Endothelial cell of umbilical vein (primary cell): ENCODE measurements at regions not wholly inside any gene's neighbourhood (a gene's known extent, or its start where the extent isn't known, plus 50 kb on each side); places are given as distances from the start of the nearest gene placed in this dataset.

Experiments used
- BruUV-seq: library from RNA; stranded (reverse); fragments of 400-500 nt; replicated peaks from 2 replicates; lab custom pipeline; 2021; lab: Mats Ljungman, UMichigan
- CTCF ChIA-PET: fragments of 300-600, 350-600 bp; sonication (Branson Sonifier 250); formaldehyde crosslinking; loops from one replicate; lab custom pipeline; 2021; ENCODE audit warnings: antibody characterized with exemption, inconsistent platforms; lab: Charles Lee
- POLR2A ChIA-PET: fragments of 300-600, 350-600 bp; sonication (Branson Sonifier 250); formaldehyde crosslinking; loops from one replicate; lab custom pipeline; 2021; ENCODE audit warnings: antibody characterized with exemption, inconsistent platforms; lab: Charles Lee
- DNase-seq: peaks from one replicate; pipeline ENCODE4 v3.0.0-alpha.2; 2011; ENCODE audit warnings: low read depth, low spot score
- FAIRE-seq: peaks from 2 replicates; lab custom pipeline; 2011; peaks lifted over from hg19 to GRCh38; lab: Jason Lieb, UNC
- H2AFZ ChIP-seq: 2 replicates; pipeline ENCODE4 v1.6.0; 2012; ENCODE audit warnings: low read depth, low read length, control low read depth, inconsistent platforms
- H3K27ac ChIP-seq: 2 replicates; pipeline ENCODE4 v1.5.1; 2011; ENCODE audit warnings: low read depth, mild to moderate bottlenecking, control low read depth, low read length, moderate library complexity; ENCODE audit not compliant: insufficient read depth
- H3K27me3 ChIP-seq, 2 experiments: 2 replicates each; pipeline versions ENCODE4 v1.6.0 to v1.6.1; 2011; ENCODE audit warnings: low read length in 2 of 2, mixed read lengths in 1 of 2; ENCODE audit not compliant: control insufficient read depth in 2 of 2, insufficient read depth in 2 of 2
- H3K36me3 ChIP-seq, 2 experiments: 2 replicates in 1 of 2; 3 replicates in 1 of 2; pipeline ENCODE4 v1.5.1; 2011; ENCODE audit warnings: low read length in 2 of 2, mild to moderate bottlenecking in 1 of 2, moderate library complexity in 1 of 2; ENCODE audit not compliant: control insufficient read depth in 2 of 2, insufficient read depth in 2 of 2; ENCODE audit errors: extremely low read depth in 1 of 2
- H3K4me1 ChIP-seq: 3 replicates; pipeline ENCODE4 v1.5.1; 2011; ENCODE audit warnings: mild to moderate bottlenecking, low read length; ENCODE audit not compliant: control insufficient read depth, insufficient read depth; ENCODE audit errors: extremely low read depth
- H3K4me2 ChIP-seq: 2 replicates; pipeline ENCODE4 v1.6.1; 2011; ENCODE audit warnings: low read length, control low read depth, mixed read lengths; ENCODE audit not compliant: insufficient read depth
- H3K4me3 ChIP-seq, 3 experiments: fragments of 200-600 bp in 1 of 3; sonication (generic), shearing (Covaris generic) in 1 of 3; replicated peaks in 1 of 3; 2 replicates each; pipeline ENCODE4 v1.5.1; 2011 to 2016; ENCODE audit warnings: control low read depth in 3 of 3, low read length in 3 of 3, mild to moderate bottlenecking in 2 of 3, inconsistent platforms in 1 of 3, low read depth in 1 of 3, moderate library complexity in 1 of 3; ENCODE audit not compliant: insufficient read depth in 1 of 3
- H3K79me2 ChIP-seq: 2 replicates; pipeline ENCODE4 v1.6.0; 2012; ENCODE audit warnings: low read length, inconsistent platforms; ENCODE audit not compliant: control insufficient read depth, insufficient read depth
- H3K9ac ChIP-seq: replicated peaks from 2 replicates; pipeline ENCODE3; 2011; ENCODE audit warnings: low read length, control low read depth; ENCODE audit not compliant: insufficient read depth; ENCODE audit errors: extremely low read depth
- H3K9me1 ChIP-seq: replicated peaks from 3 replicates; pipeline ENCODE4 v1.6.0; 2011; ENCODE audit warnings: mild to moderate bottlenecking, low read length; ENCODE audit not compliant: control insufficient read depth, insufficient read depth; ENCODE audit errors: extremely low read depth
- H3K9me3 ChIP-seq: replicated peaks from 2 replicates; pipeline ENCODE4 v1.5.1; 2012; ENCODE audit warnings: low read length, inconsistent platforms; ENCODE audit not compliant: control insufficient read depth, insufficient read depth
- H4K20me1 ChIP-seq: replicated peaks from 2 replicates; pipeline ENCODE3; 2011; ENCODE audit warnings: mild to moderate bottlenecking, low read length; ENCODE audit not compliant: control insufficient read depth, insufficient read depth; ENCODE audit errors: extremely low read depth
- CTCF ChIP-seq, 2 donors: IDR thresholded peaks; 1 replicate in 1 of 2; 2 replicates in 1 of 2; pipeline ENCODE4 v1.5.1; 2011; ENCODE audit warnings: low read length in 2 of 2, mild to moderate bottlenecking in 2 of 2, moderate library complexity in 2 of 2, control low read depth in 1 of 2, inconsistent platforms in 1 of 2, low read depth in 1 of 2; ENCODE audit not compliant: insufficient read depth in 1 of 2; ENCODE audit errors: extremely low read depth in 1 of 2
- EZH2 ChIP-seq: IDR thresholded peaks from 2 replicates; pipeline ENCODE4 v1.6.1; 2012; ENCODE audit warnings: borderline replicate concordance, low read depth, mild to moderate bottlenecking, moderate library complexity, low read length, inconsistent platforms; ENCODE audit not compliant: severe bottlenecking
- FOS ChIP-seq: IDR thresholded peaks from 2 replicates; pipeline ENCODE4 v1.6.1; 2011; ENCODE audit warnings: mild to moderate bottlenecking, low read length, moderate library complexity, borderline replicate concordance; ENCODE audit not compliant: insufficient read depth
- GATA2 ChIP-seq: IDR thresholded peaks from 2 replicates; pipeline ENCODE4 v1.7.0; 2011; ENCODE audit warnings: low read depth, mild to moderate bottlenecking, moderate library complexity, mixed read lengths, low read length; ENCODE audit not compliant: insufficient read length, insufficient read depth
- JUN ChIP-seq: IDR thresholded peaks from 2 replicates; pipeline ENCODE4 v1.6.1; 2011; ENCODE audit warnings: borderline replicate concordance, low read depth; ENCODE audit not compliant: insufficient read length, insufficient read depth
- MAX ChIP-seq: IDR thresholded peaks from 2 replicates; pipeline ENCODE4 v1.6.1; 2011; ENCODE audit not compliant: insufficient read depth, insufficient read length
- MYC ChIP-seq: IDR thresholded peaks from one replicate; pipeline ENCODE4 v1.6.1; 2011; ENCODE audit warnings: mild to moderate bottlenecking, low read depth, low read length
- POLR2A ChIP-seq: IDR thresholded peaks from 2 replicates; pipeline ENCODE4 v1.6.1; 2012; ENCODE audit warnings: low read depth, mild to moderate bottlenecking, control low read depth, low read length
- POLR2AphosphoS5 ChIP-seq: IDR thresholded peaks from 2 replicates; pipeline ENCODE4 v1.6.1; 2012; ENCODE audit warnings: low read depth, mild to moderate bottlenecking, control low read depth, low read length, moderate library complexity; ENCODE audit not compliant: insufficient read depth
- dilution Hi-C: fragments of 300-500 bp; cut with MboI; formaldehyde crosslinking; loops from one replicate; pipeline ENCODE4 v1.15.0; 2019; ENCODE audit warnings: low sequenced_read_pairs; ENCODE audit not compliant: extremely low pct_ligation_motif_present
- intact Hi-C: fragments of 100-400 bp; cut with micrococcal nuclease; formaldehyde crosslinking; loops from one replicate; pipeline ENCODE4 v1.10.0; 2022

GRCh38 chr18:22560275-22560610 is 142.5 kb upstream of the CTAGE1 start:
- FAIRE-seq (no peak), DNase-seq (peak; percentile 71)
- no peaks in the 10 kb centered on the region for H3K27me3 ChIP-seq
- H4K20me1 ChIP-seq = no peaks in the 10 kb centered on the region
- peak overlapping the region; percentile 14 for H2AFZ ChIP-seq
- CTCF ChIA-PET = interaction anchor here (0.7 to 8.7 kb wide), 6 partner anchors 89 to 563 kb away, joined by 3 to 144 read pairs (median 7); partner anchors contain the start of gene GATA6
- H3K4me3 ChIP-seq = peak overlapping the region in 2 of 3 experiments; percentile 38 to 50
- intact Hi-C loops = loop anchor here (1.0 to 5.0 kb wide), 4 partner anchors 128 to 368 kb away; no protein-coding TSS in a partner anchor
- BruUV-seq = TSS peak; percentile 74
- peak overlapping the region; percentile 87 for H3K27ac ChIP-seq
- no peaks in the 10 kb centered on the region for H3K36me3 ChIP-seq
- peak overlapping the region; percentile 89 for H3K9ac ChIP-seq
- POLR2A ChIA-PET = no interaction called here
- TF ChIP-seq JUN (no peak), CTCF (IDR thresholded peaks at IDR 0.05; ENCODE audit: extremely low read depth in 1 of 2, insufficient read depth in 1 of 2, low read depth in 1 of 2, low read length in 2 of 2) (no peak), POLR2A (no peak), MYC (no peak), POLR2AphosphoS5 (no peak), GATA2 (no peak), MAX (no peak), FOS (no peak), EZH2 (no peak)
- peak overlapping the region; percentile 82 for H3K4me2 ChIP-seq
- H3K9me1 ChIP-seq = no peaks in the 10 kb centered on the region
- peaks cover 60% of the 10 kb centered on the region for H3K4me1 ChIP-seq
- H3K9me3 ChIP-seq = no peaks in the 10 kb centered on the region
- peaks cover 2% of the 10 kb centered on the region for H3K79me2 ChIP-seq
- dilution Hi-C loops = loop anchor here (10.0 kb wide), 1 partner anchor 385 kb away; no protein-coding TSS in a partner anchor
